SK-N-MC (cell line): ENCODE measurements at regions not wholly inside any gene's neighbourhood (a gene's known extent, or its start where the extent isn't known, plus 50 kb on each side); places are given as distances from the start of the nearest gene placed in this dataset.
"Not testable (repeated sequence)": the region's sequence is repeated elsewhere in the genome, so short reads cannot be mapped to it uniquely, and the experiment has no call there.

Source experiments
- DNase-seq: peaks from one replicate; pipeline ENCODE4 v3.0.0-alpha.2; 2011; ENCODE audit warnings: low read depth, low spot score
- H3K27ac ChIP-seq: fragments of 200-600 bp; sonication (generic); 2 replicates; pipeline ENCODE4 v1.5.1; 2016; ENCODE audit warnings: mixed run types
- H3K36me3 ChIP-seq: fragments of 200-600 bp; sonication (generic); 2 replicates; pipeline ENCODE4 v1.6.1; 2017; ENCODE audit warnings: antibody characterized with exemption, low read length, mixed read lengths; ENCODE audit not compliant: insufficient read depth
- H3K4me3 ChIP-seq: fragments of 200-600 bp; sonication (generic); 2 replicates; pipeline ENCODE4 v1.5.1; 2016
- H3K9ac ChIP-seq: fragments of 200-600 bp; sonication (generic); 2 replicates; pipeline ENCODE4 v1.8.0; 2017; ENCODE audit warnings: mixed run types, mixed read lengths; ENCODE audit not compliant: insufficient read length
- H3K9me3 ChIP-seq: fragments of 200-600 bp; sonication (generic); 2 replicates; pipeline ENCODE4 v1.6.1; 2017; ENCODE audit warnings: low read depth, mild to moderate bottlenecking, antibody characterized with exemption, low read length, moderate library complexity, mixed read lengths
- EZH2 ChIP-seq: fragments of 200-600 bp; sonication (generic); IDR thresholded peaks from one replicate; pipeline ENCODE4 v1.6.1; 2017; ENCODE audit warnings: antibody characterized with exemption
- FOXP2 ChIP-seq: optimal IDR thresholded peaks from 2 replicates; pipeline ENCODE3; 2011; ENCODE audit warnings: mild to moderate bottlenecking, moderate library complexity; ENCODE audit not compliant: insufficient read depth; ENCODE audit errors: extremely low read length, control extremely low read depth
- POLR2AphosphoS5 ChIP-seq: IDR thresholded peaks from 2 replicates; pipeline ENCODE4 v1.6.1; 2012; ENCODE audit warnings: mild to moderate bottlenecking, low read depth, low read length, borderline replicate concordance

GRCh38 chr13:75194717-75195462, 287.1 kb downstream of the TBC1D4 start:
- TF ChIP-seq FOXP2 (no peak), POLR2AphosphoS5 (no peak), EZH2 (no peak)
- DNase-seq, result no peak
- Histone ChIP-seq H3K36me3 (no peaks in the 10 kb centered on the region), H3K9ac (no peak overlapping the region), H3K4me3 (no peak overlapping the region), H3K9me3 (no peaks in the 10 kb centered on the region), H3K27ac (no peak overlapping the region)

- no peak overlapping the region for H3K4me3 ChIP-seq
- H3K9ac ChIP-seq, result no peak overlapping the region
Observed at GRCh38 chr13:75186379-75186778, 295.6 kb downstream of the TBC1D4 start.

GRCh38 chr13:75181906-75182305, 300.1 kb downstream of the TBC1D4 start:
- no peaks in the 10 kb centered on the region for H3K36me3 ChIP-seq
- no peak overlapping the region for H3K9ac ChIP-seq
- no peak overlapping the region for H3K4me3 ChIP-seq
- no peak for DNase-seq
- no peaks in the 10 kb centered on the region for H3K9me3 ChIP-seq
- TF ChIP-seq FOXP2 (no peak), POLR2AphosphoS5 (no peak), EZH2 (no peak)
- no peak overlapping the region for H3K27ac ChIP-seq

More at GRCh38 chr13:75186379-75186778, 295.6 kb downstream of the TBC1D4 start:
- H3K9me3 ChIP-seq, result no peaks in the 10 kb centered on the region
- DNase-seq, result no peak
- H3K27ac ChIP-seq, result no peak overlapping the region
- TF ChIP-seq EZH2, result no peak
- no peak for TF ChIP-seq POLR2AphosphoS5
- TF ChIP-seq FOXP2, result no peak
- H3K36me3 ChIP-seq, result no peaks in the 10 kb centered on the region

GRCh38 chr13:75180805-75181455, 301.0 kb downstream of the TBC1D4 start:
- H3K4me3 ChIP-seq, result no peak overlapping the region
- TF ChIP-seq FOXP2 (no peak), EZH2 (no peak), POLR2AphosphoS5 (no peak)
- H3K9me3 ChIP-seq, result no peaks in the 10 kb centered on the region
- no peak for DNase-seq
- H3K36me3 ChIP-seq, result no peaks in the 10 kb centered on the region
- H3K27ac ChIP-seq, result no peak overlapping the region
- H3K9ac ChIP-seq, result no peak overlapping the region

GRCh38 chr13:75178436-75178835, 303.5 kb downstream of the TBC1D4 start:
- no peak overlapping the region for H3K4me3 ChIP-seq
- H3K36me3 ChIP-seq, result no peaks in the 10 kb centered on the region
- H3K27ac ChIP-seq, result no peak overlapping the region
- H3K9me3 ChIP-seq, result no peaks in the 10 kb centered on the region
- H3K9ac ChIP-seq, result no peak overlapping the region
- no peak for TF ChIP-seq EZH2
- TF ChIP-seq FOXP2, result no peak
- no peak for TF ChIP-seq POLR2AphosphoS5
- DNase-seq, result no peak

DNA sequence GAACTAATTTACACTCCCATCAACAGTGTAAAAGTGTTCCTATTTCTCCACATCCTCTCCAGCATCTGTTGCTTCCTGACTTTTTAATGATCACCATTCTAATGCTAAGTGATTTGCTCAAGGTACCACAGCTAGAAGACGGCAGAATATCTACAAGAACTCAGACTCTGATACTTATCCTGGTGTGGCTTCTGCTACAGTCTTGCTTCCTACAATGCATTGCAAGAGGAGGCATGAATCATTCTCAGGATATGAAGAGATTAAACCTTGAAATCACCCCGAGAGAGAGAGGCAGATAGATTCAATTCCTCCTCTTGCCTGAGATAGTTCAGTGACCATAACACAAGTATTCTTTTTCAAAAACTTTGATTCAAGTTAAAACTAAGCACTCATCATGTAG, 306.4 kb downstream of the TBC1D4 start:
- no peak for TF ChIP-seq POLR2AphosphoS5
- no peak for TF ChIP-seq EZH2
- no peak for TF ChIP-seq FOXP2
- H3K9me3 ChIP-seq, result no peaks in the 10 kb centered on the region

DNA sequence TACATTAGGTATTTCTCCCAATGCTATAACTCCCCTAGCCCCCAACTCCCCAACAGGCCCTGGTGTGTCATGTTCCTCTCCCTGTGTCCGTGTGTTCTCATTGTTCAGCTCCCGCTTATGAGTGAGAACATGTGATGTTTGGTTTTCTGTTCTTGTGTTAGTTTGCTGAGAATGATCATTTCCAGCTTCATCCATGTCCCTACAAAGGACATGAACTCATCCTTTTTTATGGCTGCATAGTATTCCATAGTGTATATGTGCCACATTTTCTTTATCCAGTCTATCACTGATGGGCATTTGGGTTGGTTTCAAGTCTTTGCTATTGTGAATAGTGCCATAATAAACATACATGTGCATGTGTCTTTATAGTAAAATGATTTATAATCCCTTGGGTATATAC, 306.9 kb downstream of the TBC1D4 start:
- H3K9ac ChIP-seq, DNase-seq, H3K9me3 ChIP-seq, H3K4me3 ChIP-seq, H3K36me3 ChIP-seq, H3K27ac ChIP-seq: not testable (repeated sequence)

More for the DNA sequence above, 306.4 kb downstream of the TBC1D4 start:
- H3K4me3 ChIP-seq, result no peak overlapping the region
- no peaks in the 10 kb centered on the region for H3K36me3 ChIP-seq
- H3K27ac ChIP-seq, result no peak overlapping the region
- no peak for DNase-seq
- no peak overlapping the region for H3K9ac ChIP-seq

- TF ChIP-seq EZH2 (no peak), FOXP2 (no peak), POLR2AphosphoS5 (no peak)
- no peak overlapping the region for H3K27ac ChIP-seq
- no peak overlapping the region for H3K9ac ChIP-seq
- no peak overlapping the region for H3K4me3 ChIP-seq
- no peaks in the 10 kb centered on the region for H3K9me3 ChIP-seq
- H3K36me3 ChIP-seq, result no peaks in the 10 kb centered on the region
- no peak for DNase-seq
Observed at GRCh38 chr13:75174481-75174880, 307.5 kb downstream of the TBC1D4 start.
